ENCODE measurements at regions not wholly inside any gene's neighbourhood (a gene's known extent, or its start where the extent isn't known, plus 50 kb on each side); places are given as distances from the start of the nearest gene placed in this dataset.

GRCh38 chr2:181275643-181276070 lies 181.5 kb upstream of the ITGA4 start:
- TF ChIP-seq, protein P1, sequence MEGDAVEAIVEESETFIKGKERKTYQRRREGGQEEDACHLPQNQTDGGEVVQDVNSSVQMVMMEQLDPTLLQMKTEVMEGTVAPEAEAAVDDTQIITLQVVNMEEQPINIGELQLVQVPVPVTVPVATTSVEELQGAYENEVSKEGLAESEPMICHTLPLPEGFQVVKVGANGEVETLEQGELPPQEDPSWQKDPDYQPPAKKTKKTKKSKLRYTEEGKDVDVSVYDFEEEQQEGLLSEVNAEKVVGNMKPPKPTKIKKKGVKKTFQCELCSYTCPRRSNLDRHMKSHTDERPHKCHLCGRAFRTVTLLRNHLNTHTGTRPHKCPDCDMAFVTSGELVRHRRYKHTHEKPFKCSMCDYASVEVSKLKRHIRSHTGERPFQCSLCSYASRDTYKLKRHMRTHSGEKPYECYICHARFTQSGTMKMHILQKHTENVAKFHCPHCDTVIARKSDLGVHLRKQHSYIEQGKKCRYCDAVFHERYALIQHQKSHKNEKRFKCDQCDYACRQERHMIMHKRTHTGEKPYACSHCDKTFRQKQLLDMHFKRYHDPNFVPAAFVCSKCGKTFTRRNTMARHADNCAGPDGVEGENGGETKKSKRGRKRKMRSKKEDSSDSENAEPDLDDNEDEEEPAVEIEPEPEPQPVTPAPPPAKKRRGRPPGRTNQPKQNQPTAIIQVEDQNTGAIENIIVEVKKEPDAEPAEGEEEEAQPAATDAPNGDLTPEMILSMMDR (IDR thresholded peaks at IDR 0.05): no peak
- DNase-seq (peak in 1 of 2 donors; percentile 67), ATAC-seq (peak; percentile 82 to 90 (median 83))
- Mint-ChIP-seq H3K27me3 (ENCODE audit: low read depth in 2 of 2) (no peaks in the 10 kb centered on the region), H3K4me1 (peaks cover 26 to 37% of the 10 kb centered on the region in 2 donors), H3K9me3 (no peaks in the 10 kb centered on the region), H3K27ac (peak overlapping the region; percentile 78 to 83), H3K4me3 (no peak overlapping the region), H3K36me3 (no peaks in the 10 kb centered on the region)
- Histone ChIP-seq H3K27me3 (ENCODE audit: control insufficient read depth, insufficient read depth, low read length) (no peaks in the 10 kb centered on the region), H3K4me1 (ENCODE audit: control insufficient read depth, insufficient read depth, low read length) (peaks cover 6% of the 10 kb centered on the region), H3K27ac (ENCODE audit: low read length) (peak overlapping the region; percentile 24), H3K36me3 (ENCODE audit: control insufficient read depth, insufficient read depth, low read length) (no peaks in the 10 kb centered on the region), H3K4me3 (ENCODE audit: low read length) (no peak overlapping the region), H3K9me3 (ENCODE audit: control insufficient read depth, insufficient read depth, low read length) (no peaks in the 10 kb centered on the region)
- intact Hi-C loops (cut with micrococcal nuclease): loop anchor here (5.0 to 10.0 kb wide), 3 partner anchors 37 to 111 kb away; no protein-coding TSS in a partner anchor
- WGBS (ENCODE audit: insufficient coverage): 31% methylated on average over 1 of the region's 3 CpGs

DNA sequence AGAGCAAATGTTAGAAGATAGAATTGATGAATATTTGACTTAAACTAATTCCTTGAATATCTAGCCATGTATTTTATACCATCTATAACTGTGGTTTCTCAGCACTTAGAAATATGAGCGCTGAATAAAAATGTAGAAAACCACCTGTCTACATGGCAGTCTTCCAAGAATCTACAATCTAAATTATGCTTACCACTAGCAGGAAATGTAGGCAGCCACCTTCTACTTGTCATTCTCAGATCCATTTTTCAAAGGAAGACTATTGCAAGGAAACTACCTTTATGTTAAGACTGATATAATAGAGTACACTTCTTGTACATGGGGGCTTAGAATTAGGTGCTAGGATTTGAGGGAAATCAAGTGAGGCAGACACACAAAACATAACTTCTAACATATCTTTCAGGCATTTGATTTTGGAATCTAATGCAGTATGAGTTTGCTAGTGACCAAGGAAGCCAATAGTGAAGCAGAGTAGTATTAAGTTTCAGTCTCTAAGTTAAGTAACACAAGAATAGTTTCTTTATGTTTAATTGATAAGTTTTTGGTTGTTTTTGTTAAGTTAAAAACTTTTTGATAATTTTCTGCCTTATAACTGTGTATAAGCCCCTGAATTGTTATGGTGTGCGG lies 175.9 kb upstream of the ITGA4 start:
- ATAC-seq (peak; percentile 47 to 57 (median 49)), DNase-seq (peak in 1 of 2 donors; percentile 77)
- peak overlapping the region; percentile 70 to 73 for H3K27ac Mint-ChIP-seq
- H3K9me3 Mint-ChIP-seq: no peaks in the 10 kb centered on the region
- intact Hi-C loops (cut with micrococcal nuclease): no loop called here
- TF ChIP-seq, protein P1 (IDR thresholded peaks at IDR 0.05): no peak
- Histone ChIP-seq H3K27ac (ENCODE audit: low read length) (peak overlapping the region; percentile 49), H3K9me3 (ENCODE audit: control insufficient read depth, insufficient read depth, low read length) (no peaks in the 10 kb centered on the region), H3K4me3 (ENCODE audit: low read length) (no peak overlapping the region), H3K36me3 (ENCODE audit: control insufficient read depth, insufficient read depth, low read length) (no peaks in the 10 kb centered on the region), H3K27me3 (ENCODE audit: control insufficient read depth, insufficient read depth, low read length) (no peaks in the 10 kb centered on the region), H3K4me1 (ENCODE audit: control insufficient read depth, insufficient read depth, low read length) (no peaks in the 10 kb centered on the region)
- H3K4me3 Mint-ChIP-seq: no peak overlapping the region
- 53% methylated on average over 2 of the region's 2 CpGs for WGBS (ENCODE audit: insufficient coverage)
- H3K36me3 Mint-ChIP-seq: no peaks in the 10 kb centered on the region
- no peaks in the 10 kb centered on the region for H3K27me3 Mint-ChIP-seq (ENCODE audit: low read depth in 2 of 2)
- peaks cover 22 to 33% of the 10 kb centered on the region in 2 donors for H3K4me1 Mint-ChIP-seq

GRCh38 chr2:181285116-181285515 lies 172.1 kb upstream of the ITGA4 start:
- ATAC-seq (no peak), DNase-seq (no peak)
- Histone ChIP-seq H3K27ac (ENCODE audit: low read length) (no peak overlapping the region), H3K4me1 (ENCODE audit: control insufficient read depth, insufficient read depth, low read length) (no peaks in the 10 kb centered on the region), H3K36me3 (ENCODE audit: control insufficient read depth, insufficient read depth, low read length) (no peaks in the 10 kb centered on the region), H3K9me3 (ENCODE audit: control insufficient read depth, insufficient read depth, low read length) (no peaks in the 10 kb centered on the region), H3K27me3 (ENCODE audit: control insufficient read depth, insufficient read depth, low read length) (no peaks in the 10 kb centered on the region), H3K4me3 (ENCODE audit: low read length) (no peak overlapping the region)
- H3K4me1 Mint-ChIP-seq: peaks cover 18 to 25% of the 10 kb centered on the region in 2 donors
- H3K27me3 Mint-ChIP-seq (ENCODE audit: low read depth in 2 of 2): no peaks in the 10 kb centered on the region
- no peaks in the 10 kb centered on the region for H3K36me3 Mint-ChIP-seq
- peak overlapping the region in 1 of 2 donors; percentile 8 for H3K27ac Mint-ChIP-seq
- intact Hi-C loops (cut with micrococcal nuclease): no loop called here
- H3K9me3 Mint-ChIP-seq: no peaks in the 10 kb centered on the region
- WGBS (ENCODE audit: insufficient coverage): 100% methylated on average over 2 of the region's 3 CpGs
- TF ChIP-seq, protein P1 (IDR thresholded peaks at IDR 0.05): no peak
- no peak overlapping the region for H3K4me3 Mint-ChIP-seq

- 100% methylated on average over 2 of the region's 3 CpGs for WGBS (ENCODE audit: insufficient coverage)
- Mint-ChIP-seq H3K4me3 (no peak overlapping the region), H3K27ac (no peak overlapping the region), H3K27me3 (ENCODE audit: low read depth in 2 of 2) (no peaks in the 10 kb centered on the region), H3K4me1 (peaks cover 0 to 3% of the 10 kb centered on the region in 2 donors), H3K9me3 (no peaks in the 10 kb centered on the region), H3K36me3 (no peaks in the 10 kb centered on the region)
- TF ChIP-seq, protein P1 (IDR thresholded peaks at IDR 0.05): no peak
- no peaks in the 10 kb centered on the region for H3K4me1 ChIP-seq (ENCODE audit: control insufficient read depth, insufficient read depth, low read length)
- ATAC-seq (no peak), DNase-seq (no peak)
- no peaks in the 10 kb centered on the region for H3K27me3 ChIP-seq (ENCODE audit: control insufficient read depth, insufficient read depth, low read length)
- H3K27ac ChIP-seq (ENCODE audit: low read length): no peak overlapping the region
- intact Hi-C loops (cut with micrococcal nuclease): no loop called here
- no peak overlapping the region for H3K4me3 ChIP-seq (ENCODE audit: low read length)
- H3K9me3 ChIP-seq (ENCODE audit: control insufficient read depth, insufficient read depth, low read length): peaks cover 5% of the 10 kb centered on the region
- H3K36me3 ChIP-seq (ENCODE audit: control insufficient read depth, insufficient read depth, low read length): no peaks in the 10 kb centered on the region
These were observed 167.5 kb upstream of the ITGA4 start for GRCh38 chr2:181289698-181290097.

All from natural killer cell (primary cell).